Esophagus muscularis mucosa (tissue), 3 donors: ENCODE measurements at regions not wholly inside any gene's neighbourhood (a gene's known extent, or its start where the extent isn't known, plus 50 kb on each side); places are given as distances from the start of the nearest gene placed in this dataset.

Experiments
- POLR2A ChIP-seq: fragments of 450-650 bp; IDR thresholded peaks from one replicate; pipeline ENCODE4 v1.6.1; 2017; ENCODE audit warnings: antibody characterized with exemption, moderate library complexity, mild to moderate bottlenecking, low read depth
- POLR2AphosphoS5 ChIP-seq, 2 donors: sonication (generic); formaldehyde crosslinking; IDR thresholded peaks; one replicate each; pipeline ENCODE4 v1.6.1; 2017; ENCODE audit warnings: antibody characterized with exemption in 2 of 2
- TF ChIP-seq, protein P1 (sequence below), 3 experiments: fragments of 200-600 bp in 2 of 3; fragments of 450-650 bp in 1 of 3; sonication (generic) in 2 of 3; IDR thresholded peaks; one replicate each; pipeline ENCODE4 v1.5.1; 2017 to 2019; ENCODE audit warnings: antibody characterized with exemption in 3 of 3, mild to moderate bottlenecking in 2 of 3, moderate library complexity in 1 of 3

DNA sequence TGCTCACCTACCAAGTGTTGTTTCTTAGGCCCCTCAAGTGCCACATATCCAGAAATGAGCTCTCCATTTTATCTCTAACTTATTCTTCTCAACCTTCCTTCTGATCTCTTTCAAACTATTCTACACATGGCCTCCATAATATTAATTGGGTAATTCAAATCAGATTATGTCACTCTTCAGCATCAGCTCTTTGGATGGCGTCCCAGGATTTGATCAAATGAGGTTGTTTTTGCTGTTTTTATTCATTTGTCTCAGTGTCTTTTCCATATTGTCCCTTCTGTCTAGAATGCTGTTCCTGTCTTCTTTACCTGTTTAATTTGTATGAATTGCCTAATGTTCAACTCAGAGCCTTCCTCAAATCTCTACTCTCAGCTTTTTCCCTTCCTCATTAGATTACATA lies 234.6 kb upstream of the CXCL12 start:
- TF ChIP-seq POLR2AphosphoS5 (IDR thresholded peaks at IDR 0.05), result no peak
- TF ChIP-seq, protein P1, sequence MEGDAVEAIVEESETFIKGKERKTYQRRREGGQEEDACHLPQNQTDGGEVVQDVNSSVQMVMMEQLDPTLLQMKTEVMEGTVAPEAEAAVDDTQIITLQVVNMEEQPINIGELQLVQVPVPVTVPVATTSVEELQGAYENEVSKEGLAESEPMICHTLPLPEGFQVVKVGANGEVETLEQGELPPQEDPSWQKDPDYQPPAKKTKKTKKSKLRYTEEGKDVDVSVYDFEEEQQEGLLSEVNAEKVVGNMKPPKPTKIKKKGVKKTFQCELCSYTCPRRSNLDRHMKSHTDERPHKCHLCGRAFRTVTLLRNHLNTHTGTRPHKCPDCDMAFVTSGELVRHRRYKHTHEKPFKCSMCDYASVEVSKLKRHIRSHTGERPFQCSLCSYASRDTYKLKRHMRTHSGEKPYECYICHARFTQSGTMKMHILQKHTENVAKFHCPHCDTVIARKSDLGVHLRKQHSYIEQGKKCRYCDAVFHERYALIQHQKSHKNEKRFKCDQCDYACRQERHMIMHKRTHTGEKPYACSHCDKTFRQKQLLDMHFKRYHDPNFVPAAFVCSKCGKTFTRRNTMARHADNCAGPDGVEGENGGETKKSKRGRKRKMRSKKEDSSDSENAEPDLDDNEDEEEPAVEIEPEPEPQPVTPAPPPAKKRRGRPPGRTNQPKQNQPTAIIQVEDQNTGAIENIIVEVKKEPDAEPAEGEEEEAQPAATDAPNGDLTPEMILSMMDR (IDR thresholded peaks at IDR 0.05), result no peak
- no peak for TF ChIP-seq POLR2A
